ENCODE measurements at regions not wholly inside any gene's neighbourhood (a gene's known extent, or its start where the extent isn't known, plus 50 kb on each side); places are given as distances from the start of the nearest gene placed in this dataset.

GRCh38 chr18:30618567-30618966 is 424.0 kb downstream of the DSC3 start (continued):
- no peak for TF ChIP-seq SIN3A (conservative IDR thresholded peaks at IDR 0.05 in 1 of 2, IDR thresholded peaks at IDR 0.05 in 1 of 2; ENCODE audit: low read depth in 1 of 2, low read length in 2 of 2)
